ENCODE measurements at regions not wholly inside any gene's neighbourhood (a gene's known extent, or its start where the extent isn't known, plus 50 kb on each side); places are given as distances from the start of the nearest gene placed in this dataset.

- Histone ChIP-seq H3K4me2 (ENCODE audit: insufficient read depth in 1 of 2, low read depth in 2 of 2, low read length in 2 of 2) (no peak overlapping the region), H3K4me1 (replicated peaks in 1 of 4; ENCODE audit: control insufficient read depth in 3 of 4, insufficient read depth in 4 of 4, low read length in 3 of 4) (peaks cover 0 to 11% (median 8%) of the 10 kb centered on the region in 4 experiments; a peak in 5 of 7 replicates), H4K5ac (ENCODE audit: insufficient read length, low read depth, low read length) (no peak overlapping the region), H3K23me2 (ENCODE audit: low read depth, low read length) (no peaks in the 10 kb centered on the region; the same call in 1 of the 2 replicates), H3K79me2 (ENCODE audit: control insufficient read depth in 1 of 2, insufficient read depth in 2 of 2, low read length in 2 of 2) (no peaks in the 10 kb centered on the region), H3K9ac (replicated peaks in 1 of 4; ENCODE audit: extremely low read depth in 1 of 4, low read depth in 3 of 4, low read length in 3 of 4) (no peak overlapping the region), H2AK5ac (ENCODE audit: low read depth, low read length) (no peak overlapping the region), H3K36me3 (ENCODE audit: control insufficient read depth in 2 of 4, insufficient read depth in 4 of 4, low read length in 3 of 4) (peaks cover 0 to 2% (median 0%) of the 10 kb centered on the region in 4 experiments; a peak in 1 of 8 replicates), H2AFZ (ENCODE audit: low read length) (no peak overlapping the region), H2BK12ac (ENCODE audit: low read depth, low read length) (no peak overlapping the region; the same call in 1 of the 2 replicates), H3K4ac (replicated peaks; ENCODE audit: insufficient read length, low read depth, low read length) (no peak overlapping the region), H3K27me3 (replicated peaks in 1 of 4; ENCODE audit: control insufficient read depth in 3 of 4, extremely low read depth in 1 of 4, insufficient read depth in 3 of 4, low read length in 3 of 4) (no peaks in the 10 kb centered on the region), H4K20me1 (replicated peaks in 1 of 2; ENCODE audit: control insufficient read depth in 1 of 2, insufficient read depth in 2 of 2, low read length in 2 of 2) (no peaks in the 10 kb centered on the region), H3K27ac (ENCODE audit: low read depth, low read length) (no peak overlapping the region), H3K9me3 (ENCODE audit: insufficient read depth in 2 of 2, low read depth in 1 of 2, low read length in 1 of 2) (0 out of 4 replicates have a peak, but pooled peaks cover 0 to 6% of the 10 kb centered on the region in 2 experiments), H3K14ac (ENCODE audit: insufficient read length) (no peak overlapping the region), H2BK15ac (ENCODE audit: low read length) (no peak overlapping the region), H3K18ac (ENCODE audit: extremely low read depth, low read length) (no peak overlapping the region), H2BK5ac (ENCODE audit: low read depth, low read length) (no peak overlapping the region), H2BK120ac (replicated peaks; ENCODE audit: low read depth, low read length) (no peak overlapping the region), H3K23ac (ENCODE audit: insufficient read length) (no peak overlapping the region), H3K4me3 (ENCODE audit: extremely low read depth in 1 of 4, insufficient read depth in 2 of 4, low read depth in 3 of 4, low read length in 4 of 4) (no peak overlapping the region), H4K8ac (ENCODE audit: extremely low read depth, insufficient read depth, low read length) (no peak overlapping the region), H3K79me1 (ENCODE audit: low read depth, low read length) (no peaks in the 10 kb centered on the region), H4K91ac (replicated peaks; ENCODE audit: insufficient read length, low read length) (no peak overlapping the region), H3K56ac (replicated peaks; ENCODE audit: insufficient read length, low read depth, low read length) (no peak overlapping the region), H2BK20ac (ENCODE audit: low read length) (no peak overlapping the region)
- POLR2A ChIA-PET (ENCODE audit: partially characterized antibody), result no interaction called here
- WGBS, 2 experiments (ENCODE audit: extremely low coverage in 1 of 2, insufficient coverage in 1 of 2, insufficient read length in 1 of 2, insufficient replicate concordance in 2 of 2, low coverage in 1 of 2, low lambda C conversion rate in 2 of 2, missing lambda C conversion rate in 1 of 2), result 92% methylated on average over 8 of the region's 8 CpGs; no CpG with 5 or more reads in 1 of the 2 experiments
- CTCF ChIA-PET (ENCODE audit: partially characterized antibody), result interaction anchor here (0.9 to 1.2 kb wide), 2 partner anchors 28 to 33 kb away, joined by 3 read pairs; no protein-coding TSS in a partner anchor
- TF ChIP-seq RAD21 (IDR thresholded peaks at IDR 0.05 in 1 of 2, conservative IDR thresholded peaks at IDR 0.05 in 1 of 2; ENCODE audit: low read depth in 2 of 2, low read length in 2 of 2) (peak in 1 of 2 experiments; percentile 23; a peak in 2 of 4 replicates), CHD1 (IDR thresholded peaks at IDR 0.05; ENCODE audit: low read depth, low read length) (no peak), ATF3 (IDR thresholded peaks at IDR 0.05; ENCODE audit: insufficient read depth, low read depth, low read length) (no peak)
- FAIRE-seq (no peak), DNase-seq (ENCODE audit: low read depth in 1 of 2, low spot score in 2 of 2) (peak in 1 of 2 experiments; percentile 35)
Measured at GRCh38 chr2:16251511-16252225, 311.3 kb downstream of the MYCN start.

Measured in H1 (cell line).